Effector memory CD8-positive, alpha-beta T cell (primary cell): ENCODE measurements at regions not wholly inside any gene's neighbourhood (a gene's known extent, or its start where the extent isn't known, plus 50 kb on each side); places are given as distances from the start of the nearest gene placed in this dataset.

Source experiments
- ATAC-seq: fragments of 150-1000 bp; cut with Tn5 transposase; replicated peaks from 2 replicates; pipeline ENCODE4 v1.10.0; 2021; ENCODE audit warnings: mild to moderate bottlenecking, moderate library complexity
- DNase-seq, 3 experiments: peaks; one replicate each; pipeline ENCODE4 v3.0.0; 2021
- H3K27ac Mint-ChIP-seq, 2 donors: one replicate each; pipeline ENCODE4 v1.8.0; 2022; ENCODE audit warnings: mild to moderate bottlenecking in 2 of 2, mixed read lengths in 2 of 2, moderate library complexity in 2 of 2
- H3K27me3 Mint-ChIP-seq, 2 donors: one replicate each; pipeline ENCODE4 v1.8.0; 2022; ENCODE audit warnings: mixed read lengths in 2 of 2
- H3K36me3 Mint-ChIP-seq: one replicate; pipeline ENCODE4 v1.8.0; 2022; ENCODE audit warnings: mild to moderate bottlenecking, moderate library complexity, mixed read lengths; ENCODE audit not compliant: insufficient read depth
- H3K4me1 Mint-ChIP-seq, 2 donors: one replicate each; pipeline ENCODE4 v1.8.0; 2022; ENCODE audit warnings: low read depth in 2 of 2, mixed read lengths in 2 of 2
- H3K4me3 Mint-ChIP-seq, 2 donors: one replicate each; pipeline ENCODE4 v1.8.0; 2022; ENCODE audit warnings: mild to moderate bottlenecking in 2 of 2, mixed read lengths in 2 of 2, moderate library complexity in 2 of 2
- H3K9me3 Mint-ChIP-seq, 2 donors: one replicate each; pipeline ENCODE4 v1.8.0; 2022; ENCODE audit warnings: mixed read lengths in 2 of 2

DNA sequence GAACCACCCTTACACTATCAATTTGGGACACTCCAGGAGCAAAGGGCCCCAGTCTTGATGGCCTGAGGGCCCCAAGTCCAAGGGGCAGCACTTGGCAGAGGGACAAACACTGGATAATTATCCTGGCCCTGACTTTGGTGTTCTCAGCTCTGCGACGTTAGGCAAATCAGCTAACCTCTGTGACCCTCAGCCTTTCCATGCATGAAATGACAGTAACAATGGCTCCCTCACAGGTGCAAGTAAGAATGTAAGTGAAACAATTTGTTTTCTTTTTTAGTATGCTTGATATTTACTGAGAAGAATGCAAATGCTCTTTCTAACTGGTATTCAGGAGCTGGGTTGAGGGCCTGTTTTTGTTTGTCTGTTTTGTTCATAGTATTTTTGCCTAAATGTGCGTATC is 61.6 kb upstream of the PRDX6 start:
- ATAC-seq, result no peak
- H3K4me1 Mint-ChIP-seq, result peaks cover 13 to 15% of the 10 kb centered on the region in 2 donors
- no peak overlapping the region for H3K4me3 Mint-ChIP-seq
- DNase-seq, result no peak
- peak overlapping the region; percentile 11 to 45 for H3K27ac Mint-ChIP-seq
- peaks cover 21% of the 10 kb centered on the region for H3K36me3 Mint-ChIP-seq
- no peaks in the 10 kb centered on the region for H3K27me3 Mint-ChIP-seq
- H3K9me3 Mint-ChIP-seq, result no peaks in the 10 kb centered on the region

GRCh38 chr1:173415905-173416450 is 61.2 kb upstream of the PRDX6 start:
- Mint-ChIP-seq H3K4me3 (no peak overlapping the region), H3K27me3 (no peaks in the 10 kb centered on the region), H3K36me3 (peaks cover 24% of the 10 kb centered on the region), H3K9me3 (no peaks in the 10 kb centered on the region), H3K4me1 (peaks cover 10% of the 10 kb centered on the region in 2 donors), H3K27ac (peak overlapping the region in 1 of 2 donors; percentile 45)
- no peak for ATAC-seq
- DNase-seq, result no peak

DNA sequence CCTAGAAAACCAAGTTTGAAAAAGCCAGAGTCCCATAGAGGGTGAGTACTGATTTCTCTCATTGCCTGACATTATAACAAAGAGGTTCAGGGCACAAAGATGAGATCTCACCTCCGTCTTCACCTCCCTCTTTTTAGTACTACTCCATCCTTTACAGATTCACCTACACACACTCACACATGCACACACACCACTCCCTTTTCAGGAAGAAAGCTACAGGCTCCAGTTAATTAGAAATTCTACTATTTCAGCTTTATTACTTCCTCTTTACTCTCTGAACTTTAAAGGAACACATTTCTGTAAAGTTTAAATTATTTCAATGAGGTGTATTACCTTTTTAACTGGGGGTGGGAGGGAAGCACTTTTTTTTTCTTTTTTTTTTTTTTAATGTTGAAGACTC is 59.6 kb upstream of the PRDX6 start:
- no peak overlapping the region for H3K4me3 Mint-ChIP-seq
- peaks cover 9 to 10% of the 10 kb centered on the region in 2 donors for H3K4me1 Mint-ChIP-seq
- H3K9me3 Mint-ChIP-seq, result no peaks in the 10 kb centered on the region
- no peak overlapping the region for H3K27ac Mint-ChIP-seq
- ATAC-seq (no peak), DNase-seq (no peak)
- H3K36me3 Mint-ChIP-seq, result peaks cover 18% of the 10 kb centered on the region
- no peaks in the 10 kb centered on the region for H3K27me3 Mint-ChIP-seq

GRCh38 chr1:173418107-173418985 is 58.8 kb upstream of the PRDX6 start:
- no peak for DNase-seq
- no peak overlapping the region for H3K4me3 Mint-ChIP-seq
- H3K9me3 Mint-ChIP-seq, result no peaks in the 10 kb centered on the region
- peaks cover 22% of the 10 kb centered on the region for H3K36me3 Mint-ChIP-seq
- no peak for ATAC-seq
- no peak overlapping the region for H3K27ac Mint-ChIP-seq
- H3K27me3 Mint-ChIP-seq, result no peaks in the 10 kb centered on the region
- peaks cover 6 to 10% of the 10 kb centered on the region in 2 donors for H3K4me1 Mint-ChIP-seq

GRCh38 chr1:173420330-173420806 is 56.8 kb upstream of the PRDX6 start:
- peak overlapping the region in 1 of 2 donors; percentile 6 for H3K4me3 Mint-ChIP-seq

GRCh38 chr1:173421286-173421685 is 55.8 kb upstream of the PRDX6 start:
- H3K9me3 Mint-ChIP-seq, result no peaks in the 10 kb centered on the region
- DNase-seq, result no peak
- peaks cover 6 to 8% of the 10 kb centered on the region in 2 donors for H3K4me1 Mint-ChIP-seq
- no peak overlapping the region for H3K4me3 Mint-ChIP-seq
- H3K27me3 Mint-ChIP-seq, result no peaks in the 10 kb centered on the region
- ATAC-seq, result no peak
- H3K36me3 Mint-ChIP-seq, result peaks cover 23% of the 10 kb centered on the region
- no peak overlapping the region for H3K27ac Mint-ChIP-seq

More at GRCh38 chr1:173420330-173420806, 56.8 kb upstream of the PRDX6 start:
- peaks cover 23% of the 10 kb centered on the region for H3K36me3 Mint-ChIP-seq
- peak; percentile 90 for ATAC-seq
- DNase-seq, result peak; percentile 57 to 65 (median 62)
- H3K27ac Mint-ChIP-seq, result peak overlapping the region in 1 of 2 donors; percentile 64
- H3K27me3 Mint-ChIP-seq, result no peaks in the 10 kb centered on the region
- H3K9me3 Mint-ChIP-seq, result no peaks in the 10 kb centered on the region
- H3K4me1 Mint-ChIP-seq, result peaks cover 6 to 8% of the 10 kb centered on the region in 2 donors

DNA sequence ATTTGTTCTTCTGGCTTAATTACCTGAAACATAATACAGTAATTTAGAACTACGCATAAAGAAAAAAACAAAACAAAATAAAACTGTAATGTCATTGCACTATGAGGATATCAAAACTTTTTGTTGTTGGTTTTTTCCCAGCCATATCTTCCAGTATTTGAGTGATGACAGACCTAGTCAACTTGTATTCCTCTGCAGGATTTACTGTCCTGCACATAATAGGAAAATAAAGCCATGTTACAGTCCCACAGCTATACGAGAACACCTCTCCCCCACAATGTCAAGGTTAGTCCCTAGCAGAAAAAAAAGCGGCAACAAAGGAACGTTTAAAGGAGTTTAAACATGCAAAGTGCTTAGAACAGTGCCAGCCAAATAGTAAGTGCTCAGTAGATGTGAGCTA is 55.3 kb upstream of the PRDX6 start:
- Mint-ChIP-seq H3K27ac (peak overlapping the region in 1 of 2 donors; percentile 19), H3K36me3 (peaks cover 21% of the 10 kb centered on the region), H3K4me3 (no peak overlapping the region), H3K9me3 (no peaks in the 10 kb centered on the region), H3K4me1 (peaks cover 6 to 8% of the 10 kb centered on the region in 2 donors), H3K27me3 (no peaks in the 10 kb centered on the region)
- no peak for ATAC-seq
- DNase-seq, result no peak

DNA sequence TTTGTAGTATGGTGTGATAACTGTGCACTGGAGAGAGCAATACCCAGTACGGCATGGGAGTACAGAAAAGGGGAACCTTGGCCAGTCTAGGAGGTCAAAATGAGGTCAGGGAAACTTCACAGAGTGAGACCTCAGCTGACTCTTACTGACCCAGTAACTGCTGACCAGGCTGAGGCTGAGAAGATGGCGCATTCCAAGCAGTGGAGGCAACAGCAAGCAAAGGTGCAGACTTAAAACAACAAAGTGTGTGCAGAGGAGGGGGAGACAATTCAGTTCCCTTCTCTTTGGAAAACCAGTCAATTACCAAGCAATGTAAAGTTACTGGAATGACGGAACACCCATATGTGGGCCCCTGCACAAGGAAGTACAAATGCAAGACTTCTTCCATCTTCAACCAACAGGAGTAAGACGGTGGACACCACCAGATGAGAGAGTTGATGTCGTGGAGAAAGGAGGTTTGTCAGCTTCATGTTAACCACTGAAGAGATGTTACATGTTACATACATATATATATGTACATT is 54.6 kb upstream of the PRDX6 start:
- Mint-ChIP-seq H3K9me3 (no peaks in the 10 kb centered on the region), H3K36me3 (peaks cover 20% of the 10 kb centered on the region), H3K27ac (peak overlapping the region in 1 of 2 donors; percentile 19), H3K4me1 (peaks cover 6 to 8% of the 10 kb centered on the region in 2 donors), H3K4me3 (no peak overlapping the region), H3K27me3 (no peaks in the 10 kb centered on the region)
- ATAC-seq, result peak; percentile 40
- DNase-seq, result no peak

GRCh38 chr1:173423291-173423690 is 53.8 kb upstream of the PRDX6 start:
- H3K4me1 Mint-ChIP-seq, result peaks cover 6 to 8% of the 10 kb centered on the region in 2 donors
- DNase-seq (no peak), ATAC-seq (no peak)
- no peaks in the 10 kb centered on the region for H3K9me3 Mint-ChIP-seq
- no peaks in the 10 kb centered on the region for H3K27me3 Mint-ChIP-seq
- peak overlapping the region in 1 of 2 donors; percentile 52 for H3K27ac Mint-ChIP-seq
- H3K4me3 Mint-ChIP-seq, result no peak overlapping the region
- H3K36me3 Mint-ChIP-seq, result peaks cover 15% of the 10 kb centered on the region

GRCh38 chr1:173424143-173424542 is 53.0 kb upstream of the PRDX6 start:
- DNase-seq, result no peak
- Mint-ChIP-seq H3K9me3 (no peaks in the 10 kb centered on the region), H3K27ac (no peak overlapping the region), H3K36me3 (peaks cover 9% of the 10 kb centered on the region), H3K4me1 (peaks cover 6 to 7% of the 10 kb centered on the region in 2 donors), H3K4me3 (no peak overlapping the region), H3K27me3 (no peaks in the 10 kb centered on the region)
- no peak for ATAC-seq

DNA sequence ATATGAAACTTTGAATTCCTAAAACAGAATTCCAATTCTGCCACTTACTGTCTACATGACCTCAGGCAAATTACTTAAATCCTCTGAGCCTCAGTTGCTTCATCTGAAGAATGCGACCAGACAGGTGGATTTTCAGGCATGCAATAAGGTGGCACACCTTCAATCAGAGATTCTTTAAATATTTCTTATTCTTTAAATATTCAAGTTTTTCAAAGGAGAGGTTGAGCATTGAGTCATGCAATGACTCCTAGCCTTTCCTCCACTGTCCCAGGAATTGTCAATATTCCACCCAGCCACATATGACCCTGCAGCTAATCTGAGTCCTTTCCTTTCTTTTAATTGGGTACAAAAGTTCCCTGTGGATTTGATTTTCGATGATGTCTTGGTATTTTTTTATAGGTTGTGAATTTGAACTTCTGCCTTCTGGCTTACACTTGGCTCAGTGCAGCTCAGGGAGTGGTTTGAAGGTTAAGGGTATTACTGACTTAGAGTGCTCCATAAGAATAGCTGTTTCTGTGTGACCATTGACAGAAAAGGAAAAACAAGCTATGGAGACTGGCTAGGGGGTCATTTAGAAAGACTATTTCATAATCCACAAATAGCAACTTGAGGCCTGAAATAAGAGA is 52.2 kb upstream of the PRDX6 start:
- ATAC-seq, result no peak

DNA sequence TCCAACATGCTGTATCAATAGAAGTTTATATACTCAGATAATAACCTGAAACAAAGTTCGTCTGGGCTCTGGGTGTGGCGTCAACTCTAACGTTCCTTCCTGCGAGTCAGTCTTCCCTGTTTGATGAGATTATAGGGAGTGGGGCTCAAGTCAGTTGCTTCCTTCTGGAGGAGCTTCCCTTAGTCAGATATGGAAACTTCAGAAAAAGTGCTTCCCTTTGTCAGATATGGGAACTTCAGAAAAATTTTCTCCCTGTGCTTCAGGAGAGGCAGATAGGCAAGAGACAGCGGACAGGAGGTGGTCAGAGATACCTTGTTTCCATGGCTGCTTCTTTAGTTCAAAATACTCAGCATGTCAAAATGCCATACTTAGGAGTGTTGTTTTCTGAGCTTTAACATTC is 51.1 kb upstream of the PRDX6 start:
- no peak overlapping the region for H3K27ac Mint-ChIP-seq

More for the DNA sequence above, 52.2 kb upstream of the PRDX6 start:
- H3K36me3 Mint-ChIP-seq, result peaks cover 9% of the 10 kb centered on the region
- no peaks in the 10 kb centered on the region for H3K27me3 Mint-ChIP-seq
- peaks cover 10 to 11% of the 10 kb centered on the region in 2 donors for H3K4me1 Mint-ChIP-seq
- no peak for DNase-seq
- H3K27ac Mint-ChIP-seq, result no peak overlapping the region
- no peak overlapping the region for H3K4me3 Mint-ChIP-seq
- no peaks in the 10 kb centered on the region for H3K9me3 Mint-ChIP-seq

More for the DNA sequence above, 51.1 kb upstream of the PRDX6 start:
- no peak for ATAC-seq
- no peaks in the 10 kb centered on the region for H3K9me3 Mint-ChIP-seq
- H3K4me1 Mint-ChIP-seq, result peaks cover 5 to 9% of the 10 kb centered on the region in 2 donors
- H3K4me3 Mint-ChIP-seq, result no peak overlapping the region
- no peaks in the 10 kb centered on the region for H3K27me3 Mint-ChIP-seq
- H3K36me3 Mint-ChIP-seq, result peaks cover 5% of the 10 kb centered on the region
- no peak for DNase-seq
